GM19099 (cell line): ENCODE measurements at regions not wholly inside any gene's neighbourhood (a gene's known extent, or its start where the extent isn't known, plus 50 kb on each side); places are given as distances from the start of the nearest gene placed in this dataset.

Source experiments
- POLR2A ChIP-seq: IDR thresholded peaks from 3 replicates; pipeline ENCODE4 v1.6.1; 2011; ENCODE audit warnings: low read depth; ENCODE audit not compliant: insufficient read length; ENCODE audit errors: extremely low read depth

GRCh38 chrX:13167481-13168231 lies 123.2 kb upstream of the FAM9C start:
- TF ChIP-seq POLR2A, result no peak

GRCh38 chrX:13165266-13166189 lies 121.1 kb upstream of the FAM9C start:
- TF ChIP-seq POLR2A, result no peak

- no peak for TF ChIP-seq POLR2A
Measured at GRCh38 chrX:13164611-13165010, 120.2 kb upstream of the FAM9C start.

GRCh38 chrX:13162772-13163410 lies 118.5 kb upstream of the FAM9C start:
- no peak for TF ChIP-seq POLR2A

- TF ChIP-seq POLR2A, result no peak
Measured at GRCh38 chrX:13159886-13160285, 115.5 kb upstream of the FAM9C start.

- no peak for TF ChIP-seq POLR2A
Measured at GRCh38 chrX:13158911-13159310, 114.5 kb upstream of the FAM9C start.

GRCh38 chrX:13153796-13154195 lies 109.4 kb upstream of the FAM9C start:
- TF ChIP-seq POLR2A, result no peak

GRCh38 chrX:13152518-13153185 lies 108.2 kb upstream of the FAM9C start:
- TF ChIP-seq POLR2A, result no peak

GRCh38 chrX:13151828-13152517 lies 107.6 kb upstream of the FAM9C start:
- TF ChIP-seq POLR2A, result no peak

GRCh38 chrX:13149702-13150350 lies 105.4 kb upstream of the FAM9C start:
- TF ChIP-seq POLR2A, result no peak

GRCh38 chrX:13147733-13148132 lies 103.3 kb upstream of the FAM9C start:
- TF ChIP-seq POLR2A, result no peak

GRCh38 chrX:13147147-13147546 lies 102.7 kb upstream of the FAM9C start:
- no peak for TF ChIP-seq POLR2A

GRCh38 chrX:13144927-13145655 lies 100.7 kb upstream of the FAM9C start:
- no peak for TF ChIP-seq POLR2A
